ENCODE measurements at regions not wholly inside any gene's neighbourhood (a gene's known extent, or its start where the extent isn't known, plus 50 kb on each side); places are given as distances from the start of the nearest gene placed in this dataset.

DNA sequence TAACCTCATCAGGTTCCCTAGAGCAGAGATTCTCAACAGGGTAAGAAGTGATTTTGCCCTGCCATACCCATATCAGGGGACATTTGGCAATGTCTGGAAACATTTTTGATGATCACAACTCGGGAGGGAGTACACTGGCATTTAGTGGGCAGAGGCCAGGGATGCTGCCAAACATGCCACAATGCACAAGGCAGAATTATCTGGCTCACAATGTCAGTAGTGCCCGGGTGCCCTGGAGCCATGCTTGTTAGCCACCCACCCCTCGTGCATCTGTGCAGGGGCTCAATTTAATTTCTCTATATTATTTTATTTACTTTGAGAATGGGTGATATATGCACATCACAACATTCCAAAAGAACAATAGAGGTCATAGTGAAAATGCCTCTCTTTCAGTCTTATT lies 82.0 kb upstream of the DHX15 start:
- TF ChIP-seq, protein P1, sequence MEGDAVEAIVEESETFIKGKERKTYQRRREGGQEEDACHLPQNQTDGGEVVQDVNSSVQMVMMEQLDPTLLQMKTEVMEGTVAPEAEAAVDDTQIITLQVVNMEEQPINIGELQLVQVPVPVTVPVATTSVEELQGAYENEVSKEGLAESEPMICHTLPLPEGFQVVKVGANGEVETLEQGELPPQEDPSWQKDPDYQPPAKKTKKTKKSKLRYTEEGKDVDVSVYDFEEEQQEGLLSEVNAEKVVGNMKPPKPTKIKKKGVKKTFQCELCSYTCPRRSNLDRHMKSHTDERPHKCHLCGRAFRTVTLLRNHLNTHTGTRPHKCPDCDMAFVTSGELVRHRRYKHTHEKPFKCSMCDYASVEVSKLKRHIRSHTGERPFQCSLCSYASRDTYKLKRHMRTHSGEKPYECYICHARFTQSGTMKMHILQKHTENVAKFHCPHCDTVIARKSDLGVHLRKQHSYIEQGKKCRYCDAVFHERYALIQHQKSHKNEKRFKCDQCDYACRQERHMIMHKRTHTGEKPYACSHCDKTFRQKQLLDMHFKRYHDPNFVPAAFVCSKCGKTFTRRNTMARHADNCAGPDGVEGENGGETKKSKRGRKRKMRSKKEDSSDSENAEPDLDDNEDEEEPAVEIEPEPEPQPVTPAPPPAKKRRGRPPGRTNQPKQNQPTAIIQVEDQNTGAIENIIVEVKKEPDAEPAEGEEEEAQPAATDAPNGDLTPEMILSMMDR (IDR thresholded peaks at IDR 0.05; ENCODE audit: insufficient read depth, low read length) = no peak
- no peak for DNase-seq (ENCODE audit: low read depth)
- no peak overlapping the region for H3K4me3 ChIP-seq (ENCODE audit: low read depth, low read length)

DNA sequence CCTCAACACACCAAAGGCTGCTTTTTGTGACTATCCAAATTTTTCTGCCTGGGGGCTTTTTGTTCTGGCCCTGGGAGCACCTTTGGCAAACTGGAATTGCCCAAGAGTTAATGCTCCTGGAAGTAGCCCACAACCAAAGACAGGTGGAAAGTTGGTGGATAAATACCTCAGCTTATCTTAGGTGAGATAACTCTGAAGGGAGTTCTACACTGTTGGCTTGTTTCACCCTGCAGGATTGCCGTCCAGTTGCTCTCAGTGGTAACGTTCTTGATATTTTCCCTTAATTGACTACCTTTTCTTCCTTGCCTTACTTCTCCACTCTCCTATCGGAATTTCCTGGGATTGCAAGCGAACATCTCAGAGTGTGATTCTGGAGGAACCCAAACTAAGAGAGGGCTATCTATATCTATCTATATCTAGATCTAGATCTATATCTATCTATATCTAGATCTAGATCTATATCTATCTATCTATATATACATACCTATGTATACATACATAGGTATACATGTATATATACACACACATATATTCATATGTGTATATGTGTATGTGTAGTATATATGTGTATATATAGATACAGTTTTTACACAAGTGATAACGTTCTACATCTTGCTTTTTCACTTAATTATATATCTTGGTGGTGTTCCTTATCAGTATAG lies 82.6 kb upstream of the DHX15 start:
- no peak overlapping the region for H3K4me3 ChIP-seq (ENCODE audit: low read depth, low read length)
- DNase-seq (ENCODE audit: low read depth) = no peak
- TF ChIP-seq, protein P1 (IDR thresholded peaks at IDR 0.05; ENCODE audit: insufficient read depth, low read length) = no peak

DNA sequence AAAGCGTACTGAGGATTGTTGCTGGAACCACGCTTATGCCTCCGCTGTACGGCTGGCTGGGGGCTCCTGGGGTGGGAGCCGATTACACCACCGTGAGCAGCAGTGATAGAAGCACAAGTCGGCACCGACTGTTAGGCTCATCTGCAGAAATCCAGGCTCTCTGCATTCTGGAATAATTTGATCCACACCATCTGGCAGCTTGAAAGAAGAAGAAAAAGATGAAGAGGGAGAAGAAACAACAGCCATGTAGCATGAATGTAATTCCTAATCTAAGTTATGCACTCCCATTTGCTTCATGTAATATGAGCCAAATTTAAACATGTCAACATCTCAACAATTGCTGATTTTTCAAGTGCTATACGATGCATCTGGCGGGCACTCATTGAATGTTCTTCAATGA lies 84.6 kb upstream of the DHX15 start:
- no peak for DNase-seq (ENCODE audit: low read depth)

DNA sequence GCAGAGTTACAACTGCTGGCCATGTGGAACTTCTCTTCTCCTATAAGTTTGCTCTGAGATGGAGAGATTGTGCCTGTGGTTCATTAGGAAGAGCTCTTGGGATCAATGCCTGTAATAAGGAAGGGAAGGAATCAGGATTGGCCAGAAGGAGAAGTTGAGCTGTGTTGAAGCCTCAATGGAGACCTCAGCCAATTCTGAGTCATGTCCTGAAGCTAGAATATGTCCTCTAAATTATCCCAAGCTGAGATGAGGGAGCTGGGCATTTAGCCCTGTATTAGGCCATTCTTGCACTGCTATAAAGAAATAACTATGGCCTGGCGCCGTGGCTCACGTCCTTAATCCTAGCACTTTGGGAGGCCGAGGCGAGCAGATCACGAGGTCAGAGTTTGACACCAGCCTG lies 85.4 kb upstream of the DHX15 start:
- no peak for DNase-seq (ENCODE audit: low read depth)
- TF ChIP-seq, protein P1 (IDR thresholded peaks at IDR 0.05; ENCODE audit: insufficient read depth, low read length) = no peak
- no peak overlapping the region for H3K4me3 ChIP-seq (ENCODE audit: low read depth, low read length)

More for the DNA sequence above, 84.6 kb upstream of the DHX15 start:
- no peak overlapping the region for H3K4me3 ChIP-seq (ENCODE audit: low read depth, low read length)
- TF ChIP-seq, protein P1 (IDR thresholded peaks at IDR 0.05; ENCODE audit: insufficient read depth, low read length) = no peak

DNA sequence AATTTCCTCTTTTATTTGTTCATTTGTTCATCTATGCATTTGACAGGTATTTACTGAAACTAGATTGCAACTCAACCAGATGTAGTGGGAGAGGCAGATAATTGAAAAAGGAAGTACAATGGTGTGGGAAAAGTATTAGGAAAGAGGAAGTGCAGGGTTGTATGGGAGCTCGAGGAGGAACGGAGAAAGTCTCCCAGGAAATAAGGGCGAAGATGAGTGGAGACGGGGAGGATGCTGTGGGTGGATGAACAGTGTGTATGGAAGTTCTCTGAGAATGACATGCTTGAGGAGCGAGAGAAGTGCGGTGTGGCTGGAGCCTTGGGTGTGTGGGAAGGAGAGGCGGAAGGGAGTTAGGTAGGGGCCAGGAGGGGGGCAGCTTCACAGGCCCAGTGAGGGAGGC lies 87.5 kb upstream of the DHX15 start:
- H3K4me3 ChIP-seq (ENCODE audit: low read depth, low read length) = no peak overlapping the region
- TF ChIP-seq, protein P1 (IDR thresholded peaks at IDR 0.05; ENCODE audit: insufficient read depth, low read length) = no peak

DNA sequence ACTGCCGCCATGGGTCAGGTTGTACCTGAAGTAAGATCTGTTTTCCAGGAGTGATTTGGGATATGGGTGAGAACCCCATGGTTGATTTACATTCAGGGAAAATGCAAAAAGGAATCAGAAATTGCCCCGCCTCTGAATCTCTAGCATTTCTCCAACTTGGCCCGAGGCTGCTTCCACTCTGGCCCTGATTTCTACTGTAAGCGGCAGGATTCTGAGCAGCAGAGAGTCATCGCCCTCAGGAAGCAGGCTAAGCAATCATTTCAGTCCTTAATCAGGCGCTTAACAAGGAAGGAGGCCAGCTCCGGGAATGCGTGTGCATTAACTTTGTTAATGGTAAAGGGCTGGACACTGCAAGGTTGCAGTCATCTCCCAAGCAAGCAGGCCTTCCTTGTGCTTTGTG lies 88.5 kb upstream of the DHX15 start:
- TF ChIP-seq, protein P1 (IDR thresholded peaks at IDR 0.05; ENCODE audit: insufficient read depth, low read length) = no peak
- H3K4me3 ChIP-seq (ENCODE audit: low read depth, low read length) = no peak overlapping the region
- DNase-seq (ENCODE audit: low read depth) = no peak

More for the DNA sequence above, 87.5 kb upstream of the DHX15 start:
- DNase-seq (ENCODE audit: low read depth) = no peak

DNA sequence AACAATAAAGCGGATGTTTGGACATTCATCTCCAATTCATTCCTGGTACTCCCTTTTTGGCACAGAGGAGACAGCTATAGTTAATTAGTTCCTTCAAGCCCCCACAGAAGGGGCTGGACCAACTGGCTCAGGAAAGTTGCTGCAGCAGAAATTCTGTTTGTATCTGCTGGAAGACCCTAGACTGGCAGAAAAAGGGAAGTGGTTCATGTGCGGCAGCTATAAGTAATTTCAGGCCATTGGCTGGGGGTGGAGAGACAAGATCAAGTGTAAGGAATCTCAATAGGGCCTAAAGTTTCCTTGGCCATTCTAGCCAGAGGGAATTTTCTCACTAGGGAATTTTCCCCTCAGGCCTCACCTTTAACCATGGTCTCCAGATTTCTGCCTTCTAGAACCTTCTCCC lies 89.9 kb upstream of the DHX15 start:
- H3K4me3 ChIP-seq (ENCODE audit: low read depth, low read length) = no peak overlapping the region
- no peak for DNase-seq (ENCODE audit: low read depth)
- TF ChIP-seq, protein P1 (IDR thresholded peaks at IDR 0.05; ENCODE audit: insufficient read depth, low read length) = no peak
